ENCODE measurements at regions not wholly inside any gene's neighbourhood (a gene's known extent, or its start where the extent isn't known, plus 50 kb on each side); places are given as distances from the start of the nearest gene placed in this dataset.

- TF ChIP-seq CTCF (conservative IDR thresholded peaks at IDR 0.05; ENCODE audit: low read length) (no peak), EZH2phosphoT487 (IDR thresholded peaks at IDR 0.05; ENCODE audit: borderline replicate concordance) (no peak)
These were observed 104.9 kb upstream of the DHX15 start for GRCh38 chr4:24689212-24689611.

Data from Loucy (cell line).